Endothelial cell of umbilical vein (primary cell): ENCODE measurements at regions not wholly inside any gene's neighbourhood (a gene's known extent, or its start where the extent isn't known, plus 50 kb on each side); places are given as distances from the start of the nearest gene placed in this dataset.
"Not testable (repeated sequence)": the region's sequence is repeated elsewhere in the genome, so short reads cannot be mapped to it uniquely, and the experiment has no call there.

ENCODE experiments used
- BruUV-seq: library from RNA; stranded (reverse); fragments of 400-500 nt; replicated peaks from 2 replicates; lab custom pipeline; 2021; lab: Mats Ljungman, UMichigan
- CTCF ChIA-PET: fragments of 300-600, 350-600 bp; sonication (Branson Sonifier 250); formaldehyde crosslinking; loops from one replicate; lab custom pipeline; 2021; ENCODE audit warnings: antibody characterized with exemption, inconsistent platforms; lab: Charles Lee
- POLR2A ChIA-PET: fragments of 300-600, 350-600 bp; sonication (Branson Sonifier 250); formaldehyde crosslinking; loops from one replicate; lab custom pipeline; 2021; ENCODE audit warnings: antibody characterized with exemption, inconsistent platforms; lab: Charles Lee
- DNase-seq: peaks from one replicate; pipeline ENCODE4 v3.0.0-alpha.2; 2011; ENCODE audit warnings: low read depth, low spot score
- FAIRE-seq: peaks from 2 replicates; lab custom pipeline; 2011; peaks lifted over from hg19 to GRCh38; lab: Jason Lieb, UNC
- H2AFZ ChIP-seq: 2 replicates; pipeline ENCODE4 v1.6.0; 2012; ENCODE audit warnings: low read depth, low read length, control low read depth, inconsistent platforms
- H3K27ac ChIP-seq: 2 replicates; pipeline ENCODE4 v1.5.1; 2011; ENCODE audit warnings: low read depth, mild to moderate bottlenecking, control low read depth, low read length, moderate library complexity; ENCODE audit not compliant: insufficient read depth
- H3K27me3 ChIP-seq, 2 experiments: 2 replicates each; pipeline versions ENCODE4 v1.6.0 to v1.6.1; 2011; ENCODE audit warnings: low read length in 2 of 2, mixed read lengths in 1 of 2; ENCODE audit not compliant: control insufficient read depth in 2 of 2, insufficient read depth in 2 of 2
- H3K36me3 ChIP-seq, 2 experiments: 2 replicates in 1 of 2; 3 replicates in 1 of 2; pipeline ENCODE4 v1.5.1; 2011; ENCODE audit warnings: low read length in 2 of 2, mild to moderate bottlenecking in 1 of 2, moderate library complexity in 1 of 2; ENCODE audit not compliant: control insufficient read depth in 2 of 2, insufficient read depth in 2 of 2; ENCODE audit errors: extremely low read depth in 1 of 2
- H3K4me1 ChIP-seq: 3 replicates; pipeline ENCODE4 v1.5.1; 2011; ENCODE audit warnings: mild to moderate bottlenecking, low read length; ENCODE audit not compliant: control insufficient read depth, insufficient read depth; ENCODE audit errors: extremely low read depth
- H3K4me2 ChIP-seq: 2 replicates; pipeline ENCODE4 v1.6.1; 2011; ENCODE audit warnings: low read length, control low read depth, mixed read lengths; ENCODE audit not compliant: insufficient read depth
- H3K4me3 ChIP-seq, 3 experiments: fragments of 200-600 bp in 1 of 3; sonication (generic), shearing (Covaris generic) in 1 of 3; replicated peaks in 1 of 3; 2 replicates each; pipeline ENCODE4 v1.5.1; 2011 to 2016; ENCODE audit warnings: control low read depth in 3 of 3, low read length in 3 of 3, mild to moderate bottlenecking in 2 of 3, inconsistent platforms in 1 of 3, low read depth in 1 of 3, moderate library complexity in 1 of 3; ENCODE audit not compliant: insufficient read depth in 1 of 3
- H3K79me2 ChIP-seq: 2 replicates; pipeline ENCODE4 v1.6.0; 2012; ENCODE audit warnings: low read length, inconsistent platforms; ENCODE audit not compliant: control insufficient read depth, insufficient read depth
- H3K9ac ChIP-seq: replicated peaks from 2 replicates; pipeline ENCODE3; 2011; ENCODE audit warnings: low read length, control low read depth; ENCODE audit not compliant: insufficient read depth; ENCODE audit errors: extremely low read depth
- H3K9me1 ChIP-seq: replicated peaks from 3 replicates; pipeline ENCODE4 v1.6.0; 2011; ENCODE audit warnings: mild to moderate bottlenecking, low read length; ENCODE audit not compliant: control insufficient read depth, insufficient read depth; ENCODE audit errors: extremely low read depth
- H3K9me3 ChIP-seq: replicated peaks from 2 replicates; pipeline ENCODE4 v1.5.1; 2012; ENCODE audit warnings: low read length, inconsistent platforms; ENCODE audit not compliant: control insufficient read depth, insufficient read depth
- H4K20me1 ChIP-seq: replicated peaks from 2 replicates; pipeline ENCODE3; 2011; ENCODE audit warnings: mild to moderate bottlenecking, low read length; ENCODE audit not compliant: control insufficient read depth, insufficient read depth; ENCODE audit errors: extremely low read depth
- FOS ChIP-seq: IDR thresholded peaks from 2 replicates; pipeline ENCODE4 v1.6.1; 2011; ENCODE audit warnings: mild to moderate bottlenecking, low read length, moderate library complexity, borderline replicate concordance; ENCODE audit not compliant: insufficient read depth
- GATA2 ChIP-seq: IDR thresholded peaks from 2 replicates; pipeline ENCODE4 v1.7.0; 2011; ENCODE audit warnings: low read depth, mild to moderate bottlenecking, moderate library complexity, mixed read lengths, low read length; ENCODE audit not compliant: insufficient read length, insufficient read depth
- JUN ChIP-seq: IDR thresholded peaks from 2 replicates; pipeline ENCODE4 v1.6.1; 2011; ENCODE audit warnings: borderline replicate concordance, low read depth; ENCODE audit not compliant: insufficient read length, insufficient read depth
- POLR2A ChIP-seq: IDR thresholded peaks from 2 replicates; pipeline ENCODE4 v1.6.1; 2012; ENCODE audit warnings: low read depth, mild to moderate bottlenecking, control low read depth, low read length
- dilution Hi-C: fragments of 300-500 bp; cut with MboI; formaldehyde crosslinking; loops from one replicate; pipeline ENCODE4 v1.15.0; 2019; ENCODE audit warnings: low sequenced_read_pairs; ENCODE audit not compliant: extremely low pct_ligation_motif_present
- intact Hi-C: fragments of 100-400 bp; cut with micrococcal nuclease; formaldehyde crosslinking; loops from one replicate; pipeline ENCODE4 v1.10.0; 2022

GRCh38 chr9:95570150-95570549 is 53.4 kb upstream of the PTCH1 start:
- no peak for TF ChIP-seq JUN
- peak; percentile 86 for TF ChIP-seq GATA2
- TF ChIP-seq FOS = peak; percentile 16
- TF ChIP-seq POLR2A = no peak
- peak overlapping the region; percentile 49 for H3K9ac ChIP-seq
- intact Hi-C loops (loop anchor here (1.0 to 5.0 kb wide), 7 partner anchors 57 to 649 kb away; partner anchors contain the start of genes ERCC6L2 and FANCC), dilution Hi-C loops (no loop called here)
- peak overlapping the region; percentile 86 for H3K27ac ChIP-seq
- H2AFZ ChIP-seq = peak overlapping the region; percentile 84
- H3K9me1 ChIP-seq = no peaks in the 10 kb centered on the region
- H3K4me2 ChIP-seq = peak overlapping the region; percentile 83
- H3K36me3 ChIP-seq = no peaks in the 10 kb centered on the region
- CTCF ChIA-PET = interaction anchor here (0.9 to 1.2 kb wide), 3 partner anchors 56 to 61 kb away, joined by 3 to 4 read pairs (median 3); no protein-coding TSS in a partner anchor
- POLR2A ChIA-PET = no interaction called here
- BruUV-seq = no TSS peak
- no peaks in the 10 kb centered on the region for H4K20me1 ChIP-seq
- no peaks in the 10 kb centered on the region for H3K9me3 ChIP-seq
- H3K27me3 ChIP-seq = peaks cover 0 to 3% of the 10 kb centered on the region in 2 experiments
- FAIRE-seq = peak; percentile 84
- H3K4me3 ChIP-seq = peak overlapping the region in 2 of 3 experiments; percentile 22 to 37
- no peaks in the 10 kb centered on the region for H3K79me2 ChIP-seq
- peaks cover 14% of the 10 kb centered on the region for H3K4me1 ChIP-seq
- DNase-seq = peak; percentile 45

- H3K4me3 ChIP-seq, H2AFZ ChIP-seq, H3K9ac ChIP-seq, H3K36me3 ChIP-seq, intact Hi-C loops, H3K27me3 ChIP-seq, H3K79me2 ChIP-seq, dilution Hi-C loops, DNase-seq, POLR2A ChIA-PET, H4K20me1 ChIP-seq, H3K4me2 ChIP-seq, H3K9me3 ChIP-seq, CTCF ChIA-PET, FAIRE-seq, H3K9me1 ChIP-seq, BruUV-seq, H3K27ac ChIP-seq: not testable (repeated sequence)
- H3K4me1 ChIP-seq = peaks cover 14% of the 10 kb centered on the region
Observed at GRCh38 chr9:95568735-95569134, 52.0 kb upstream of the PTCH1 start.
